CD4-positive, alpha-beta T cell (primary cell): ENCODE measurements at regions not wholly inside any gene's neighbourhood (a gene's known extent, or its start where the extent isn't known, plus 50 kb on each side); places are given as distances from the start of the nearest gene placed in this dataset.

Experiments
- ATAC-seq: fragments of 200-7000 bp; cut with Tn5 transposase; one replicate; pipeline ENCODE4 v1.10.0; 2022; ENCODE audit warnings: mild to moderate bottlenecking; ENCODE audit not compliant: poor library complexity
- CTCF ChIA-PET: fragments of 350-600 bp; sonication (Branson Sonifier 250); formaldehyde crosslinking; loops from one replicate; lab custom pipeline; 2021; ENCODE audit warnings: antibody characterized with exemption, inconsistent platforms; lab: Charles Lee
- POLR2A ChIA-PET: fragments of 350-600 bp; sonication (Branson Sonifier 250); formaldehyde crosslinking; loops from one replicate; lab custom pipeline; 2021; ENCODE audit warnings: antibody characterized with exemption, inconsistent platforms; lab: Charles Lee
- DNase-seq, 14 experiments: peaks; one replicate each; pipeline ENCODE4 v3.0.0-alpha.2; 2013 to 2020; ENCODE audit warnings: mixed read lengths in 2 of 14
- H3K27ac ChIP-seq, 2 donors: one replicate each; pipeline versions ENCODE4 v1.5.1 to v1.7.0; 2013; ENCODE audit warnings: low read length in 2 of 2, low read depth in 1 of 2, mild to moderate bottlenecking in 1 of 2
- H3K27me3 ChIP-seq, 2 experiments: 1 replicate in 1 of 2; 2 replicates in 1 of 2; pipeline versions ENCODE4 v1.6.1 to v1.7.0; 2013; ENCODE audit warnings: low read length in 2 of 2, control low read depth in 1 of 2, mild to moderate bottlenecking in 1 of 2, moderate library complexity in 1 of 2; ENCODE audit not compliant: insufficient read depth in 2 of 2, control insufficient read depth in 1 of 2
- H3K36me3 ChIP-seq: one replicate; pipeline ENCODE4 v1.6.1; 2013; ENCODE audit warnings: low read length, control low read depth; ENCODE audit not compliant: insufficient read depth
- H3K4me1 ChIP-seq: one replicate; pipeline ENCODE4 v1.6.1; 2013; ENCODE audit warnings: low read length, control low read depth; ENCODE audit not compliant: insufficient read depth
- H3K4me3 ChIP-seq: one replicate; pipeline ENCODE4 v1.5.1; 2013; ENCODE audit warnings: mild to moderate bottlenecking, low read length, moderate library complexity
- H3K9me3 ChIP-seq, 2 experiments: 1 replicate in 1 of 2; 2 replicates in 1 of 2; pipeline versions ENCODE4 v1.6.1 to v1.7.0; 2013; ENCODE audit warnings: low read length in 2 of 2, mild to moderate bottlenecking in 2 of 2, control low read depth in 1 of 2, moderate library complexity in 1 of 2; ENCODE audit not compliant: control insufficient read depth in 1 of 2, insufficient read depth in 1 of 2
- H3K27ac Mint-ChIP-seq: one replicate; pipeline ENCODE4 v1.8.0; 2020; ENCODE audit warnings: mixed read lengths
- H3K27me3 Mint-ChIP-seq: one replicate; pipeline ENCODE4 v1.8.0; 2021; ENCODE audit warnings: mixed read lengths
- H3K36me3 Mint-ChIP-seq: one replicate; pipeline ENCODE4 v1.8.0; 2021; ENCODE audit warnings: low read depth, mixed read lengths
- H3K4me1 Mint-ChIP-seq: one replicate; pipeline ENCODE4 v1.8.0; 2021; ENCODE audit warnings: low read depth, mixed read lengths
- H3K4me3 Mint-ChIP-seq: one replicate; pipeline ENCODE4 v1.8.0; 2020; ENCODE audit warnings: mild to moderate bottlenecking, mixed read lengths
- H3K9me3 Mint-ChIP-seq: one replicate; pipeline ENCODE4 v1.8.0; 2020; ENCODE audit warnings: mixed read lengths
- CTCF ChIP-seq: fragments of 200-600 bp; IDR thresholded peaks from one replicate; pipeline ENCODE4 v1.8.0; 2022; ENCODE audit warnings: antibody characterized with exemption, mild to moderate bottlenecking
- intact Hi-C, 2 experiments: fragments of 100-400 bp; cut with DNase I in 1 of 2; cut with micrococcal nuclease in 1 of 2; formaldehyde crosslinking; loops; one replicate each; pipeline versions ENCODE4 v1.15.1 to v1.9.0; 2023 to 2025; cut with DNase I, micrococcal nuclease

GRCh38 chr2:14363137-14363536 is 269.4 kb upstream of the LRATD1 start:
- no peaks in the 10 kb centered on the region for H3K4me1 ChIP-seq
- H3K27ac ChIP-seq: no peak overlapping the region
- ChIA-PET CTCF (no interaction called here), POLR2A (no interaction called here)
- DNase-seq (no peak), ATAC-seq (no peak)
- H3K9me3 ChIP-seq: peaks cover 0 to 6% of the 10 kb centered on the region in 2 experiments
- intact Hi-C loops: no loop called here
- H3K27me3 ChIP-seq: no peaks in the 10 kb centered on the region
- Mint-ChIP-seq H3K27me3 (no peaks in the 10 kb centered on the region), H3K27ac (no peak overlapping the region), H3K4me1 (no peaks in the 10 kb centered on the region), H3K36me3 (no peaks in the 10 kb centered on the region), H3K9me3 (peaks cover 8% of the 10 kb centered on the region), H3K4me3 (no peak overlapping the region)
- H3K4me3 ChIP-seq: no peak overlapping the region
- TF ChIP-seq CTCF: no peak
- no peaks in the 10 kb centered on the region for H3K36me3 ChIP-seq

GRCh38 chr2:14363976-14364375 is 268.5 kb upstream of the LRATD1 start:
- ChIA-PET CTCF (no interaction called here), POLR2A (no interaction called here)
- no peak for ATAC-seq
- TF ChIP-seq CTCF: no peak
- Histone ChIP-seq H3K27ac (no peak overlapping the region), H3K4me1 (no peaks in the 10 kb centered on the region), H3K4me3 (no peak overlapping the region), H3K27me3 (no peaks in the 10 kb centered on the region), H3K36me3 (no peaks in the 10 kb centered on the region), H3K9me3 (no peaks in the 10 kb centered on the region)
- Mint-ChIP-seq H3K9me3 (peaks cover 8% of the 10 kb centered on the region), H3K36me3 (no peaks in the 10 kb centered on the region), H3K4me3 (no peak overlapping the region), H3K27ac (no peak overlapping the region), H3K27me3 (no peaks in the 10 kb centered on the region), H3K4me1 (no peaks in the 10 kb centered on the region)
- intact Hi-C loops: no loop called here
- DNase-seq: no peak

GRCh38 chr2:14364471-14364870 is 268.0 kb upstream of the LRATD1 start:
- H3K9me3 ChIP-seq: no peaks in the 10 kb centered on the region
- no peaks in the 10 kb centered on the region for H3K27me3 ChIP-seq
- H3K4me1 Mint-ChIP-seq: no peaks in the 10 kb centered on the region
- TF ChIP-seq CTCF: no peak
- intact Hi-C loops: no loop called here
- H3K27me3 Mint-ChIP-seq: no peaks in the 10 kb centered on the region
- POLR2A ChIA-PET: no interaction called here
- no peaks in the 10 kb centered on the region for H3K36me3 ChIP-seq
- H3K9me3 Mint-ChIP-seq: peaks cover 8% of the 10 kb centered on the region
- H3K4me3 ChIP-seq: no peak overlapping the region
- no peak overlapping the region for H3K27ac Mint-ChIP-seq
- H3K36me3 Mint-ChIP-seq: no peaks in the 10 kb centered on the region
- no peak overlapping the region for H3K4me3 Mint-ChIP-seq
- H3K4me1 ChIP-seq: no peaks in the 10 kb centered on the region
- H3K27ac ChIP-seq: no peak overlapping the region
- DNase-seq (no peak), ATAC-seq (no peak)
- CTCF ChIA-PET: no interaction called here
